ENCODE measurements at regions not wholly inside any gene's neighbourhood (a gene's known extent, or its start where the extent isn't known, plus 50 kb on each side); places are given as distances from the start of the nearest gene placed in this dataset.
"Not testable (repeated sequence)": the region's sequence is repeated elsewhere in the genome, so short reads cannot be mapped to it uniquely, and the experiment has no call there.

DNA sequence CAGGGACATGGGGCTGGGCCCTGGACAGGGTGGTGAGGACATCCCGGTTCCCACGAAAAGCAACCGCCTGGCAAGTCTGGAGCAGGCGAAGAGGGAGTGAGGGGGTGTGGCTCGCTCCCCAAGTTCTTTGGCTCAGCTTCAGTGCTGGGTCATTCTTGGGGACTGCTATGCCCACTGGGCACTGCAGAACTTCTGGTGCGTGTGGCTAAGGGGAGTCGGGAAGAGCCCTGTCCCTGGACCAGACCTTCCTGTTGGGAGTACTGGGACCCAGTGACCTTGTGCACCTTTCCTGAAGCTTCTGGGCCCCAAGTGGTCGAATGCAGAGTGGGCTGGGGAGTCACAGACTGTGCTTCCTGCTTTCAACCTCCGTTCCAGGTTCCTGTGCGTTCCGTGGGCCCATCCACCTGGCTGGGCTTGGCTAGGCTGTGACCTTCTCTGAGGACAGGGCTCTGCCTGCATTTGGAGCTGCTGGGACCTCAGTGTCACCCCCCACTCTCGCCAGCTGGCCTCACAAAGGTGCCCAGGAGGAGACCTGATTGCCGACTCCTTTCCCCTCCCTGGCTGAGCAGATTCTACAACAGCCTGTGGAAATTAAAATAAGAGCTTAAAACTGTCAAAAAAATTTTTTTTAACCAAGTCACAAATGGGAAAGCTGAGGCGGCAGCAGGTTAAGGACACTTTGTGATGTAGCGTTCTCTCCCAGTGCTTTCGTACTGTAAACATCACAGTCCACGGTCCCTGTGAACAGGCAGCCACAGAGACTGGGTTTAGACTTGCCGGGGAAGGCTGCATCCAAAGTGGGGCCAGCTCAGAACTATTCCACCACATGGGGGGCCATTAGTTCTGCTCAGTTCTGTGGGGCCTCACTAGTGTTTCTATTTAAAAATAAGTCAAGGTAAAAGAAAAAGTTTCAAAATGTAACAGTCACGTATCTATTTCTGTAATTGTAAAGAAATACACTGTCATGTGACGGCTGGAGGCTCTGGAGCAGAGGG, 63.8 kb upstream of the WNT7B start:
- no peak for DNase-seq (ENCODE audit: low spot score)

GRCh38 chr22:46041642-46042041, 64.7 kb upstream of the WNT7B start:
- DNase-seq (ENCODE audit: low spot score) = no peak

GRCh38 chr22:46042786-46043185, 65.8 kb upstream of the WNT7B start:
- DNase-seq (ENCODE audit: low spot score) = no peak

DNA sequence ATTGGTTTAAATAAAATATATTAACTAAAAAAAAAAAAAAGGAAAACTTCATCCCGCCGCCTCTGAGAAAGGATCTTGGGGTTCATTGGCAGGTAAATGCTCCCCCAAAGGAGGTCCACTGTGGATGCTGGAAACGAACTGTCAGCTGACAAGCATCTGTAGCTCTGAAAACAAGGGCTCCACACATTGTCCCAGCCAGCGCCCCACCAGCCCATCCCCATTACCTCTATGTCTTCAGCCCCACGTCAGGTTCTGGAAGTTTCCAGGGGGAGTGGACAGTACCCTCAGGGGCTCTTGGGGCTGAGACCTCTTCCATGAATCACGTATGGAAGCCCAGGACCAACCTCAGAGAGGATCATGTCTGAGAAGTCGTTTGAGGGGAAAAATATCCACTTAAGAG, 66.4 kb upstream of the WNT7B start:
- no peak for DNase-seq (ENCODE audit: low spot score)

GRCh38 chr22:46043816-46044620, 67.1 kb upstream of the WNT7B start:
- no peak for DNase-seq (ENCODE audit: low spot score)

- DNase-seq (ENCODE audit: low spot score) = no peak
Observed at GRCh38 chr22:46044621-46045458, 67.9 kb upstream of the WNT7B start.

DNA sequence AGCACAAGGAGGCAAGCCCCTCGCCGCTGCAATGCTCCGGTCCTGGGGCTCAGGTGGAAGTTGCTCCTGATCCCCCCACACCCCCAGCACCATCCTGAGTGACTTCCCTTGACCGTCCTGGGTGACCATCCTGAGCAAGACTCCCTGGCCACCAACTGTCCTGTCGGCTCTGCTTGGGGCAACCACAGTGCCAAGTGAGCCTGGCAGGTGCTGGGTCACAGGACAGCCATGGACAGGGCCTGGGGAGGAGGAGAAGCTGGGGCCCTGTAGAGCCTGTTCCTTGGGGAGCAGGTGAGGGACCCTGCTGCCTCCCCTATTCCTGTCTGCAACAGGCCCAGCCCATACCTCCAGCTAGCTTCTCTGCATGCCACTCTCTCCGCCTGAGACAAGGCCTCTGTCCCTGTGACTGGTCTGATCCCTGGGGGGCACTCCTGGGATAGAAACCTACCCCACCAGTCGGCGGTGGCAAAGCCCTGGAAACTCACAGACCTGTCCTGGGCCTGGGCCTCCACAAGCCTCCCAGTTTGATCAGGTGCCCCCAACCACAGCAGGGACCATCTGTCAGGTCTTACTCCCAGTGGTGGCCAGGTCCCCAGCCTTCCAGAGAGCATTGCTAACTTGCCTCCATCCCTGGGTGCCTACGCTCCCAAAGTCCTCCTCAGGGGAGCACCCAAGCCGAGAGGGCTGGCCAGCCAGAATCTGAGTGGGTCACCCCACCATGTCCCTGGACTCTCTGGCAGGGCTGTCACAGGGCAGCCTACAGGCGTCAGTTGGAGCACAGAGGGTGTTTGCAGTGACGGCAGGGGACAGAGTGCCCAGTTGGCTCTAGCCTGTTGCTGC, 68.7 kb upstream of the WNT7B start:
- DNase-seq (ENCODE audit: low spot score) = peak; percentile 77

GRCh38 chr22:46046299-46046685, 69.3 kb upstream of the WNT7B start:
- DNase-seq (ENCODE audit: low spot score) = no peak

GRCh38 chr22:46047226-46047625, 70.3 kb upstream of the WNT7B start:
- DNase-seq (ENCODE audit: low spot score) = no peak

DNA sequence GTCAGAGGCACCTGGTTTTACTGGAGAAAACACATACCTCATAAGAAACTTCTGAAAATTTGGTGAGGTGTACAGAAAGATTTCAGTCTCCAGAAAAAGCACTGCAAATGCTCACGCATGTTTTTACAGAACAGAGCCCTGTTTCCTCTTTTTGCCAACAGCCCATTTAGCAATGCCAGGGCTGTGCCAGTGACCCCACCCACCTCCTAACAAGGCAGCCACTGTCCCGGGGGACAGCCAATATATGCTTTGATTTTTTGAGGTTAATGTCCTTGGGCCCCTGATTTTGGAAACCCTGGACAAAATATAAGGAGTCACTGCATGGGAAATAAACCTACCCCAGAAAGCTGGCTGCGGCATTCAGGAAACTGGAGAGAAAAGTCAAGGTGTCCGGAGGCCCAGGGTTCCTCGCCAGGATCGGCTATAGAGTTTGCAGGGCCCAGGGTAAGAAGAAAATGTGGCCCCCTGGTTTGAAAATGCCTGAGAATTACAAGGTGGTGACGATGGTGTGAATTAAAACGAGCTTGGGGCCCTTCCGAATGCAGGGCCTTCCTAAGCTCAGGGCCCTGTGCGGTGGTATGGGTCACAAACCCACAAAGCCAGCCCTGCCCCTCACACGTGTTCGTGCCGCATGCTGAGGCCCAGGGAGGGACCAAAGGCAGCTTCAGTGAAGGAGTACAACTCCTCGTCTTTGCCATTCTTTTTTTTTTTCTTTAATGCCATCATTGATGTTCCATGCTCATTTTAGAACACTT, 71.1 kb upstream of the WNT7B start:
- peak; percentile 69 for DNase-seq (ENCODE audit: low spot score)

DNA sequence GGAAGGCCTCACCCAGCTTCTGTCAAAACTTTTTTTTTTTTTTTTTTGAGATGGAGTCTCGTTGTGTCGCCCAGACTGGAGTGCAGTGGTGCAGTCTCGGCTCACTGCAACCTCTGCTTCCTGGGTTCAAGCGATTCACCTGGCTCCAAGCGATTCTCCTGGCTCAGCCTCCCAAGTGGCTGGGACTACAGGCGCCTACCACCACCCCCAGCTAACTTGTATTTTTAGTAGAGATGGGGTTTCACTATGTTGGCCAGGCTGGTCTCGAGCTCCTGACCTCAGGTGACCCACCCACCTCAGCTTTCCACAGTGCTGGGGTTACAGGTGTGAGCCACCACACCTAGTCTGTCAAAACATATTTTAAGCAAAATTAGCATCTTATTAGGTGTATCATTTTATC, 71.7 kb upstream of the WNT7B start:
- not testable (repeated sequence) for DNase-seq (ENCODE audit: low spot score)

- no peak for DNase-seq (ENCODE audit: low spot score)
Observed at GRCh38 chr22:46049726-46050450, 72.9 kb upstream of the WNT7B start.

DNA sequence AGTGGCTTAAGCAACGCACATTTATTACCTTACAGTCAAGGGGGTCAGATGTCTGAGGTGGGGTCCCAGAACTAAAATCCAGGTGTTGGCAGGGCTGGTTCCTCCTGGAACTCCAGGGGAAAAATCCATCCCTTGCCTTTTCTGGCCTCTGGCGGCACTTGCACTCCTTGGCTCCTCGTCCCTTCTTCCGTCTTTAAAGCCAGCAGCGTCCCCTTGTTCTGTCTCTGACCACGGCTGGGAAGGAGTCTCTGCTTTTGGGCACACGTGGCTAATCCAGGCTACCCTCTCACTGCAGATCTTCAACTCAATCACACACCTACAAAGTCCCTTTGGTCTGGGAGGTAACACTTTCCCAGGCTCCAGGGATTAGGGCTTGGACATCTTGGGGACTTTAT, 73.5 kb upstream of the WNT7B start:
- DNase-seq (ENCODE audit: low spot score) = no peak

DNA sequence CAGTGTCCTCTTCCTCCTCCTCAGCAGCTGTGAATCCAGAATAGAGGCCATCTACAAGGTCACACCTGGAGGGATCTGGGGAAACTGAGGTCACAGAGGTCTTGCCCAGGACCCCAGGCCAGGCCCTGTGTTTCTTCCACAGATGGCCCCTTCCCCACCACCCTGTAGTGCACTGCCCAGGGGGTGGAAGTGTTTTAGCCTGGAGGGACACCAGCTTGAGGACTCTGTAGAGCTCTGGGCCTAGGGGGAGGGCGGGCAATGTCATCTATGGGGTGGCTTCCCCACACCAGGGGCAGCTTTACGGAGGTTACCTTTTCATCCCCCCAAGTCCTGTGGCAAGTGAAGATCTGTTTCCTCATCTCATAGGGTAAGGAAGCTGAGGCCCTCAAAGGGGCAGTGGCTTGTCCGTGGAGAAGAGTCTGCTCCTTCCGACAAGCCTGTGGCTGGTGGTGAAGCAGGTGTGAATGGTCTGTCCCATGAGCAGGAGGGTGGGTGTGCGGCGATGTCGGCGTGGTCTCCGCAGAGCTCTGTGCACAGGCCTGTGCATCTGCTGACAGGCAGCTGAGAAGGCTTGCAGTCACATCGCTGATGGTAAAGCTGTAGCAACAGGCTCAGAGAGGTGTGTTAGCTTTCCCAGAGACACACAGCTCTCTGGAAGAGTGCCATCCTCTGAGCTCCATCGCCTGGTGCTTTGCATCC, 74.1 kb upstream of the WNT7B start:
- no peak for DNase-seq (ENCODE audit: low spot score)

GRCh38 chr22:46051646-46052045, 74.7 kb upstream of the WNT7B start:
- no peak for DNase-seq (ENCODE audit: low spot score)

DNA sequence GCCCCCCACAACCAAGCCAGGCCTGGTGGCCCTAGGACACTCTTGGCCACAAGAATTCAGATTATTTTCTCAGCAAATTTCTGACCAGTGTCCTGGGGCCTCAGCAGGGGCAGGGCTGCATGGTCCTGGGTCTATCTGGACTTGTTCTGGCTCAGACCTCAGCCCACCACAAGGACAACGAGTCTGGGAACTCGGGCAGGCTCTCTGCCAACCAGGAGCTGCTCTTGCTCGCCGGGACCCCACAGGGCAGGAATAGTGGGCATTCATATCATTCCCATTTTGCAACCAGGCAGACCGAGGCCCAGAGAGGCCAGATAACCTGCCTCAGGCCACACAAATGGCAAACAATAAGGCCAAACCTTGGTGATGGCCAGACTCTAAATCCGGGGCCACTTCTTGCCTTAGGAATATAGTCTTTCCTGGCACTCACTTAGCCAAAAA, 75.4 kb upstream of the WNT7B start:
- no peak for DNase-seq (ENCODE audit: low spot score)

DNA sequence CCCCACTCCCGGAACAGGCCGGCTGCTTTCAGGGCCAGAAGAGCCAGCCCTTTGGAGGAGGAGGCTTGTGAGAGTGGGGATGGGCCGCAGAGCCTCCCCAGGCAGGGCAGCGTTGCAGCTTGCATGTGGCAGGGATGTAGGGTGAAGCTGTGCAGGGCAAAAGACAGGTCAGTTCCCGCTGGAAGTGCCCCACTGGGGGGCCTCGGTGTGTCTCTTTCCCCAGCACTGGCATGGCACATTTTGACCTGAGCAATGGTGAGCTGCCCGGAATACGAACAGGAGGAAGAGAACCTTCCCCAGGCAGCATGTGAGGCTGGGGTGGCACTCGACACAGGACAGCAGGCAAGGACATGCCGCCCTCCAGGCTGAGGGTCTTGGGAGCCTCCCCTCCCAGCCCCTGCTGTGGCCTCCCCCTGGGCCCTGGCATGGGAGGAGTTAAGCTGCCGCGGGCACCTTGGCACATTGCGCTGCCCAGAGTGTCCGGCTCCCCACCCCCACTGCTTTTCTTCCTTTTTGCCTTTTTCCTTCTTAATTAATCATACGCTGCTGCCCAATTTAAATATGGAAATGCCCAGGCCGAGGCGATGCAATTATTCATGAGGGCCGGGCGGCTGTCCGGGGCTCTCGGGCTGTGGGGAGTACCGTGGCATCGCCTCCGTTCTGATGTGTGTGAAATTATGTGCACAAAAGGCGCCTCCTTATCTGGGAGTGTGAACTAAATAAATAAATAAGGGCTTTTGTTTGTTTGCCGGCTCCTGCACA, 76.0 kb upstream of the WNT7B start:
- peak; percentile 72 for DNase-seq (ENCODE audit: low spot score)

GRCh38 chr22:46053563-46054090, 76.7 kb upstream of the WNT7B start:
- peak; percentile 85 for DNase-seq (ENCODE audit: low spot score)
